HepG2 (cell line): ENCODE measurements at regions not wholly inside any gene's neighbourhood (a gene's known extent, or its start where the extent isn't known, plus 50 kb on each side); places are given as distances from the start of the nearest gene placed in this dataset.

Experiments
- ATRX ChIP-seq: sonication (generic); formaldehyde crosslinking; IDR thresholded peaks from 2 replicates; pipeline ENCODE4 v1.4.0; 2020; ENCODE audit warnings: missing genetic modification reagents, borderline replicate concordance
- CC2D1A ChIP-seq: sonication (generic); formaldehyde crosslinking; IDR thresholded peaks from 2 replicates; pipeline ENCODE4 v1.8.1; 2023; ENCODE audit warnings: mild to moderate bottlenecking, missing genetic modification reagents
- CREB1 ChIP-seq, 2 experiments: fragments of 450-650 bp in 1 of 2; IDR thresholded peaks; 2 replicates each; pipeline ENCODE4 v1.6.1; 2016 to 2017; ENCODE audit warnings: control low read depth in 1 of 2, mild to moderate bottlenecking in 1 of 2, missing compliant biosample characterization in 1 of 2, missing genetic modification characterization in 1 of 2
- EP300 ChIP-seq, 3 experiments: sonication (generic) in 1 of 3; formaldehyde crosslinking in 1 of 3; IDR thresholded peaks; 2 replicates each; pipeline versions ENCODE4 v1.5.1 to v1.6.1; 2011 to 2020; ENCODE audit warnings: low read depth in 2 of 3, low read length in 2 of 3, borderline replicate concordance in 1 of 3, improper control_type of control experiment in 1 of 3, mild to moderate bottlenecking in 1 of 3, missing genetic modification reagents in 1 of 3, moderate library complexity in 1 of 3
- SETDB1 ChIP-seq: sonication (generic); formaldehyde crosslinking; IDR thresholded peaks from 2 replicates; pipeline ENCODE4 v1.5.1; 2020; ENCODE audit warnings: missing genetic modification reagents, mild to moderate bottlenecking, borderline replicate concordance
- ZNF335 ChIP-seq: sonication (generic); formaldehyde crosslinking; IDR thresholded peaks from 2 replicates; pipeline ENCODE4 v1.4.0; 2020; ENCODE audit warnings: missing genetic modification reagents
- TF ChIP-seq, protein P1 (sequence below), 2 experiments: sonication (generic) in 1 of 2; formaldehyde crosslinking in 1 of 2; IDR thresholded peaks; 2 replicates each; pipeline versions ENCODE4 v1.4.0 to v1.6.1; 2016 to 2020; ENCODE audit warnings: borderline replicate concordance in 1 of 2, low read depth in 1 of 2, mild to moderate bottlenecking in 1 of 2, missing genetic modification reagents in 1 of 2
- TF ChIP-seq, protein P2 (sequence below): sonication (generic); formaldehyde crosslinking; IDR thresholded peaks from 2 replicates; pipeline ENCODE4 v1.4.0; 2020; ENCODE audit warnings: missing genetic modification reagents
- TF ChIP-seq, protein P3 (sequence below): IDR thresholded peaks from 2 replicates; pipeline ENCODE4 v1.6.1; 2016
- TF ChIP-seq, protein P4 (sequence below): sonication (generic); formaldehyde crosslinking; IDR thresholded peaks from 2 replicates; pipeline ENCODE4 v1.4.0; 2020; ENCODE audit warnings: missing genetic modification reagents, borderline replicate concordance

DNA sequence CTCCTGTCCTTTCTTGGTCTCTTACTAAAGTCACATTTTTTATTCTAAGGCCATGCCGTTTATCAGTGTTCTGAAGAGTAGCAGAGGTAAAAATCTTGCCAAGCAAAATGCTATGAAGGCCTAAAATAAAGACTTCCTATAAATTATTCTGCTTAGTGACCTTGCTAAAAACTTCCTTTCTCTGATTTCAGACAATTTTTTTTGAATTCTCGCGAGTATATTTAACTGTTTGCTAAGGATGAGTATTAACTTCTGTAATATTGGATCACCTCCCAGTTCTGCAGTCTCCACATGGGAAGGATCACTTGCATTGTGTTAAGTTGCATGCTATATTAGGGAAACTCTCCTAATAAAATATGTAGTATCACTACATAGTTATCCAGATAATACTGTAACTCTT is 123.4 kb upstream of the SNX7 start:
- TF ChIP-seq, protein P1, sequence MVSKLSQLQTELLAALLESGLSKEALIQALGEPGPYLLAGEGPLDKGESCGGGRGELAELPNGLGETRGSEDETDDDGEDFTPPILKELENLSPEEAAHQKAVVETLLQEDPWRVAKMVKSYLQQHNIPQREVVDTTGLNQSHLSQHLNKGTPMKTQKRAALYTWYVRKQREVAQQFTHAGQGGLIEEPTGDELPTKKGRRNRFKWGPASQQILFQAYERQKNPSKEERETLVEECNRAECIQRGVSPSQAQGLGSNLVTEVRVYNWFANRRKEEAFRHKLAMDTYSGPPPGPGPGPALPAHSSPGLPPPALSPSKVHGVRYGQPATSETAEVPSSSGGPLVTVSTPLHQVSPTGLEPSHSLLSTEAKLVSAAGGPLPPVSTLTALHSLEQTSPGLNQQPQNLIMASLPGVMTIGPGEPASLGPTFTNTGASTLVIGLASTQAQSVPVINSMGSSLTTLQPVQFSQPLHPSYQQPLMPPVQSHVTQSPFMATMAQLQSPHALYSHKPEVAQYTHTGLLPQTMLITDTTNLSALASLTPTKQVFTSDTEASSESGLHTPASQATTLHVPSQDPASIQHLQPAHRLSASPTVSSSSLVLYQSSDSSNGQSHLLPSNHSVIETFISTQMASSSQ (IDR thresholded peaks at IDR 0.05; ENCODE audit: low read depth): no peak
- TF ChIP-seq, protein P1 (CRISPR knock-in tag; IDR thresholded peaks at IDR 0.05; ENCODE audit: borderline replicate concordance): no peak
- TF ChIP-seq ATRX (no peak), CREB1 (IDR thresholded peaks at IDR 0.05) (no peak), CREB1 (CRISPR knock-in tag; IDR thresholded peaks at IDR 0.05) (no peak), ZNF335 (no peak), CC2D1A (CRISPR knock-in tag) (no peak), EP300 (IDR thresholded peaks at IDR 0.05; ENCODE audit: low read depth in 2 of 2, low read length in 2 of 2) (no peak), EP300 (CRISPR knock-in tag; IDR thresholded peaks at IDR 0.05; ENCODE audit: borderline replicate concordance) (no peak), SETDB1 (no peak)
- TF ChIP-seq, protein P2, sequence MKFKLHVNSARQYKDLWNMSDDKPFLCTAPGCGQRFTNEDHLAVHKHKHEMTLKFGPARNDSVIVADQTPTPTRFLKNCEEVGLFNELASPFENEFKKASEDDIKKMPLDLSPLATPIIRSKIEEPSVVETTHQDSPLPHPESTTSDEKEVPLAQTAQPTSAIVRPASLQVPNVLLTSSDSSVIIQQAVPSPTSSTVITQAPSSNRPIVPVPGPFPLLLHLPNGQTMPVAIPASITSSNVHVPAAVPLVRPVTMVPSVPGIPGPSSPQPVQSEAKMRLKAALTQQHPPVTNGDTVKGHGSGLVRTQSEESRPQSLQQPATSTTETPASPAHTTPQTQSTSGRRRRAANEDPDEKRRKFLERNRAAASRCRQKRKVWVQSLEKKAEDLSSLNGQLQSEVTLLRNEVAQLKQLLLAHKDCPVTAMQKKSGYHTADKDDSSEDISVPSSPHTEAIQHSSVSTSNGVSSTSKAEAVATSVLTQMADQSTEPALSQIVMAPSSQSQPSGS (CRISPR knock-in tag): no peak
- TF ChIP-seq, protein P3, sequence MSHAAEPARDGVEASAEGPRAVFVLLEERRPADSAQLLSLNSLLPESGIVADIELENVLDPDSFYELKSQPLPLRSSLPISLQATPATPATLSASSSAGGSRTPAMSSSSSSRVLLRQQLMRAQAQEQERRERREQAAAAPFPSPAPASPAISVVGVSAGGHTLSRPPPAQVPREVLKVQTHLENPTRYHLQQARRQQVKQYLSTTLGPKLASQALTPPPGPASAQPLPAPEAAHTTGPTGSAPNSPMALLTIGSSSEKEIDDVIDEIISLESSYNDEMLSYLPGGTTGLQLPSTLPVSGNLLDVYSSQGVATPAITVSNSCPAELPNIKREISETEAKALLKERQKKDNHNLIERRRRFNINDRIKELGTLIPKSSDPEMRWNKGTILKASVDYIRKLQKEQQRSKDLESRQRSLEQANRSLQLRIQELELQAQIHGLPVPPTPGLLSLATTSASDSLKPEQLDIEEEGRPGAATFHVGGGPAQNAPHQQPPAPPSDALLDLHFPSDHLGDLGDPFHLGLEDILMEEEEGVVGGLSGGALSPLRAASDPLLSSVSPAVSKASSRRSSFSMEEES (CRISPR knock-in tag): no peak
- TF ChIP-seq, protein P4, sequence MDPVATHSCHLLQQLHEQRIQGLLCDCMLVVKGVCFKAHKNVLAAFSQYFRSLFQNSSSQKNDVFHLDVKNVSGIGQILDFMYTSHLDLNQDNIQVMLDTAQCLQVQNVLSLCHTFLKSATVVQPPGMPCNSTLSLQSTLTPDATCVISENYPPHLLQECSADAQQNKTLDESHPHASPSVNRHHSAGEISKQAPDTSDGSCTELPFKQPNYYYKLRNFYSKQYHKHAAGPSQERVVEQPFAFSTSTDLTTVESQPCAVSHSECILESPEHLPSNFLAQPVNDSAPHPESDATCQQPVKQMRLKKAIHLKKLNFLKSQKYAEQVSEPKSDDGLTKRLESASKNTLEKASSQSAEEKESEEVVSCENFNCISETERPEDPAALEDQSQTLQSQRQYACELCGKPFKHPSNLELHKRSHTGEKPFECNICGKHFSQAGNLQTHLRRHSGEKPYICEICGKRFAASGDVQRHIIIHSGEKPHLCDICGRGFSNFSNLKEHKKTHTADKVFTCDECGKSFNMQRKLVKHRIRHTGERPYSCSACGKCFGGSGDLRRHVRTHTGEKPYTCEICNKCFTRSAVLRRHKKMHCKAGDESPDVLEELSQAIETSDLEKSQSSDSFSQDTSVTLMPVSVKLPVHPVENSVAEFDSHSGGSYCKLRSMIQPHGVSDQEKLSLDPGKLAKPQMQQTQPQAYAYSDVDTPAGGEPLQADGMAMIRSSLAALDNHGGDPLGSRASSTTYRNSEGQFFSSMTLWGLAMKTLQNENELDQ: no peak
